T-helper 2 cell treated with Interferon-gamma antibody and Interleukin-4, amounts not matched to agents 100 ng/mL and 5 ng/mL, for 36 hours (primary cell): ENCODE measurements at regions not wholly inside any gene's neighbourhood (a gene's known extent, or its start where the extent isn't known, plus 50 kb on each side); places are given as distances from the start of the nearest gene placed in this dataset.
"Not testable (repeated sequence)": the region's sequence is repeated elsewhere in the genome, so short reads cannot be mapped to it uniquely, and the experiment has no call there.

Experiments used
- intact Hi-C: fragments of 100-400 bp; cut with micrococcal nuclease; formaldehyde crosslinking; loops from one replicate; pipeline ENCODE4 v1.15.1; 2023

DNA sequence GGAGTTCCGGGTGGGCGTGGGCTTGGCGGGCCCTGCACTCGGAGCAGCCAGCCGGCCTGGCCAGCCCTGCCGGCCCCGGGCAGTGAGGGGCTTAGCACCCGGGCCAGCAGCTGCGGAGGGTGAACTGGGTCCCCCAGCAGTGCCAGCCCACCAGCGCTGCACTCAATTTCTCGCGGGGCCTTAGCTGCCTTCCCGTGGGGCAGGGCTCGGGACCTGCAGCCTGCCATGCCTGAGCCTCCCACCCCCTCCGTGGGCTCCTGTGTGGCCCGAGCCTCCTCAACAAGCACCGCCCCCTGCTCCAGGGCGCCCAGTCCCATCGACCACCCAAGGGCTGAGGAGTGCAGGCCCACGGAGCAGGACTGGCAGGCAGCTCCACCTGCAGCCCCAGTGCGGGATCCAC is 362.5 kb downstream of the TMEM167A start:
- intact Hi-C loops: not testable (repeated sequence)

DNA sequence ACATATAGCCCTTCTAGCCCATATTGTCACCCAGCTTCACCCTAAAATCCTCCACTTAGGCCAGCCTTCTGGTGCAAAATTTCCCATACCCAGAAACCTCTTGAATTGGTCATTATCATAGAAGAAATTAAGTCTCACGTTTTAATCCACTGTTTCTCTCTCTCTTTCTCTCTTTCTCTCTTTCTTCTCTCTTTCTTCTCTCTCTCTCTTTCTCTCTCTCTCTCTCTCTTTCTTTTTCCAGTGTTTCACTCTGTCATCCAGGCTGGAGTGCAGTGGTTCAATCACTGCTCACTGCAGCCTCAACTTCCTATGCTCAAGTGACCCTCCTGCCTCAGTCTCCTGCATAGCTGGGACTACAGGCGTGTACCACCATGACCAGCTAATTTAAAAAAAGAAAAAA is 363.4 kb downstream of the TMEM167A start:
- intact Hi-C loops: no loop called here

DNA sequence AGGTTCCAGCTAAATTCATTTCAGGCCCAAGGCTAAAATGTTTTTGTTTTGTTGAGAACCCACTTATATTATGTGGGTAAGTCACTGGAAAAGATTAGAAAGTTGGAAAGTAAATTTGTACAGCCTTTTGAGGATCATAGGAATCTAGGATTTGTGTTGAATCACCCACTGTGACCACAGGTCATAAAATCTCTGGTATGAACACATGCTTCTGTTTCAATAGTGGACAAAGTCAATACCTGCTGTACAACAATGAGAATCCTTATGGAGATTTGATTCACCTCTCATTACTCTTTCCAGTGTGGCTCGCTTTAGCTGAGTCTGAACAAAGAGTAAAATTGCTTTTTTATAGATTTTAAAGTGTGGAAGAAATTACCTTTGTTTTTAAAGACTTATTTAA is 369.5 kb downstream of the TMEM167A start:
- intact Hi-C loops: no loop called here

DNA sequence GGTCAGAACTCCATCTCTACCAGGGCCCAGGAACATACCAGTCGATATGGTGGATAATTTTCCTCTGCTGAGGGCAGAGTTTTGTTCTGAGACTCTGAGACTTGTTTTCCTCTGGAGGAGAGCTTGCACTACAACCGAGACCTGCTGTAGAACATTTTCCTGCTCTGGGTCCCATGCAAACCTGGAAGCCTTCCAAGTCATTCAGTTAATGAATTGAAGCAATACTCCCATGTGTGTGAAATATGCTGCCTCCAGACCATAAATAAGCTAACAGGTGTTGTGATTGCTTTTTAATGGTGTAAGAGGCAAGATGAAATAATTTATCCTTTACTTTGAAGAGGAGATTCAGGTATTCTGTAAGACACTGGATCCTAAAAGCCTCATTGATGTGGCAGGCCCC is 372.8 kb downstream of the TMEM167A start:
- intact Hi-C loops: no loop called here

DNA sequence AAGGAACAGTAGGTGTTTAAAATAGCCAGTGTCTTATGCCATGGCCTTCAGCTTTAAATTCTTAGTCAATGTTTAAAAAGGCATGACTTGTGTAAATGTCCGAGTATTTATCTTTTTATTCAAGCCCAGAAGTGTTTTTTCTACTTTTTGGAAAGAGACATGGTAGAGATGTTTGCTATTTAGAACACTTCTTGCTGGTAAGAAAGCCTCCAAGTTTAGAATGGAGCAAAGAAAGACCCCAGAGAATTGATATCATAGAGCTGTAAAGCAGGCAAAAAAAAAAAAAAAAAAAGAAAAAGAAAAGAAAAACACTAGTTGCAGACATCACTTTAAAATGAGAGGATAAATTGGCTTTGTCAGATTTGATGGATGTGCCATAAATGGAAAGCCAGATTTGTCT is 375.1 kb downstream of the TMEM167A start:
- intact Hi-C loops: no loop called here

DNA sequence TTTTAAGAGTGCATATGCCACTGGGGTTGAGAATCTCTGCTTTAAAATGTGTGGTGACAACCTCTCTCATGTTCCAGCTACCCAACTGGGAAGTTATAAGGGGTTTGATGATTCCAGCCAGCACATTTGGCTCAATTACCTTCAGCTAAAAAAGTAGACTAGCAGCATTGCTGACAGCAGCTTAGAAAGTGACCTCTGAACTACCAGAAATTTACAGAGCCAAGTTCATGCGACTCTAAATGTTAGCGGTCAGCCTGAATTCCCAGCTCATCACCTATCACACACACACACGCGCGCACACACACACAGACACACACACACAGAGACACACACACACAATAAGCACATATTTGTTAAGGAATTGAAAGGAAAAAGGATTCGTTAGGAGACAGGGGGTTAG is 377.5 kb downstream of the TMEM167A start:
- intact Hi-C loops: no loop called here

DNA sequence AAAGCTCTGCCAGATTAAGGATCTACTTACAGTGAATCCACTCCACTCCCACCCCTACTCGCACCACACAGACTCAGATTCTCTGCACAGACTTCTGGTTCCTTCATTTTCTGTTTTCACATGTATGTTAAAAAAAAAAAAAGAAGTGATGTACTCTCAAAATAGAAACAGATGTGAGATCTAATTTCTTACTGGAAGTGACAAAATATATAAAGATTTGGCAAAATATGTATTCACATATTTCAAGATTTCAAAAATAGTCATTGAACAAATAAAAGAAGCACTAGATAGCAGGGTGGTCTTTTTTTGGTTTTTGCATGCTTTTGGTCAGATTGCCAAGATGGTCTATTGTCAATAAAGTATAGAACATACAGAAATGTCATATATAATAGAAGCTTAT is 379.2 kb downstream of the TMEM167A start:
- intact Hi-C loops: no loop called here

DNA sequence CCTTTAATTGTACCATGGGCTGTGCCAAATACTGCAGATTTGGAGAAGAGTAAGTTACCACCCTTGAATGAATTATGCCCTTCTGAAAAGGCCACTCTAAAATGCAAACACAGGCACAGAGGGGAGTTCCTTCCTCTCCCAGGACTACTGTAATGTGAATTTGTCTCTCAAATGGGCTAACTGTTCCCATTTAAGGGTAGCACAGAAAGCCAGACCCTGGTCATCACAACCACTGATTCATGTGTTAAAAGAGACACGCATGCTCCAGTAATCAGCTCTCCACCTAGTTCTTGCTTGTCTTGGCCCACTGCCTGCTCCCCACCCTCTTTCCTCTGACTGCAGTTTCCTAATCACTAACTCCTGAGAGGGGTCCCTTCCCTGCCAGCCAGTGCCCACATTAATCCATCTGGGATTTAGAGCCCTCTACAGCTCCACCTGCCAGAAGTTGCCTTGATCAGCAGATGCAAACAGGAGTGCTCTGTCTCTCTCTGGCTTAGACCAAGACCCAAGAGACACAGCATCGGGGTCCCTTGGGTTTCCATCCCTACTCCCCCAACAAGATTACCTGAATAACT is 382.4 kb downstream of the TMEM167A start:
- intact Hi-C loops: no loop called here

DNA sequence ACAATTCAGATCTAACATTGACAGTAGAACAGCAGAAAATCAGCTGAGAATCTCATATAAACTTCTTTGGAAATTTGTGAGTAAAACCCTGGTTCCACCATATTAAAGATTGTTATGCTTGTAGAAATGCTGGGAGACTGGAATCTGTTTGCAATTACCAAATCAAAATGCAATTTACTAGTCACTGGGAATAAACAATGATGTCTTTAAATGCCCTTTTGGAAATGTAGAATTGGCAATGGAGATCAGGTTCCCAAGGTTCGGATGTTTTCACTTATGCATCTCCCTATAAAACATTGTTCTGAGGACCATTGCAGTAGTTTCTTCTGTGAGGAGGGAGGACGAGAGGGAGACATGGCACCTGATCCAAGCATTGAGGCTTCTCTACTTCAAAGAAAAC is 384.4 kb downstream of the TMEM167A start:
- intact Hi-C loops: no loop called here

DNA sequence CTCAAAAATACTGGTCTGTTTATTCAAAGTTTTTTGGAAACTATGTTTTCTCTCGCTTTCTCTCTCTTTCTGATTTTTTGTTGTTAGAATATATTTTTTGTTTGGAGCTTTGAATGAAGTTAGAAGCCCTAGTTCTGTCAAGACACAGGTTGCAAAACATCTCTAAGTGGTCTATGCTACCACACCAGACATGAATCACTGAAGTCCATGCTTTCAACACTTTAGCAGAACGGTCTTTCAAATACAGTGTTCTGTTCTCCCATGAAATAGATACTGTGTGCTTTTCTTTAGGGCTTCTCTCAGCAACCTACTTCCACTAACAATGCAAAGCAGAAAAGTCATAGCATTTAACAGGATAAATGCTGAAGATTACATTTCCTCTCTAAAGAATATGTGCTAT is 392.5 kb downstream of the TMEM167A start:
- intact Hi-C loops: no loop called here

DNA sequence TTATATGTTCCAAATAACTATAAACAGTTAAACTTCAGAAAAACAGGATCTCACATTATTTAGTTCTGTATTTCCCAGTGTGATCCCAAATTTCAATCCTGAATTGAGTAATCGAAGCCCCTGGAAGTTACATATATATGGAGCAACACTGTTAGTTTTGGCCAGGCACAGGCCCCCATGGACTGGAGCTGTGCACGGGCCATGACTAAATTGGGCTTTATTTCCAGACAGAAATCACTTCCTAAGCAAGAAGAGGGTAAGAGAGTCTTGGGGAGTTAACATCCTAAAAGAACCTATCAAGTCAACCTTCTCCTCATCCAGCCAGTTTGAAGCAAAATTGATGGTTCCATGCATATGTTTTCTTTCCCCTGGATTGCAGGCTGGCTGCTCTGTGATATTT is 393.0 kb downstream of the TMEM167A start:
- intact Hi-C loops: no loop called here

DNA sequence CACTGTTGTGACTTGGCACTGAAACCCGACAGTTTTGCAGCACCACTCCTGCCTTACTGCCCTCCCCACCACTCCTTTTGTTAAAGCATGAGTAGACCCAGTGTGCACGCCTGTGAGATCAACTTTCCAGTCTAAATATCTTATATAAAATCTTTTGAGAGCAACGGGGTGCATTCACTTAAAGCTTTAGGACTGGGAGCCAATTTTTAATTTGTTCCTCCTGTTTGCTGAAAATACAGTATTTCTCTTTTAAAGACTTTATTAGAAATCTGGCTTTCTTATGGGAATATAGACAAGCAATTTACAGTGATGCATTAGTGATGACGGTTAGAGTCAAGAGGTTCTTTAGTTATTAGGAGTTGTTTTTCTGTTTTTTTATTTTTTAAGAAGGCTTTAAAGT is 397.5 kb downstream of the TMEM167A start:
- intact Hi-C loops: no loop called here

DNA sequence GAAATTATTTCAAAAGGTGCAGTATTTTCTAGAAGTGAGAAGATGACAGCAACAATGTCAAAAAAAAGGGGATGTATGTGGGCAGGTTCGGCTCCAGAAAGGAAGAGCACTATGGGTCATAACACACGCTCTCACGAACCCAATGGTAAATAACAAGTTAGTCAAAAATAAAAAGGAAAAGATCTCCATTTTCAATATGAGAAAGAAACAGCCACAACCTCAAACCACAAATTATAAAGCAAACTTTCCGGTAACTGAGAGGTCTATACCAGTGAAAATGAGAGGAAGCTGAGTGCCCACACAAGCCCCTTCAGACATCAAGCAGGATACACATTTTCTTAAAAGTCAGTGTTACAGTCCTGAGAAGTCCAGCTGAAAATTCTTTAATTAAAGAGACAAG is 398.5 kb upstream of the RPS23 start:
- intact Hi-C loops: no loop called here

DNA sequence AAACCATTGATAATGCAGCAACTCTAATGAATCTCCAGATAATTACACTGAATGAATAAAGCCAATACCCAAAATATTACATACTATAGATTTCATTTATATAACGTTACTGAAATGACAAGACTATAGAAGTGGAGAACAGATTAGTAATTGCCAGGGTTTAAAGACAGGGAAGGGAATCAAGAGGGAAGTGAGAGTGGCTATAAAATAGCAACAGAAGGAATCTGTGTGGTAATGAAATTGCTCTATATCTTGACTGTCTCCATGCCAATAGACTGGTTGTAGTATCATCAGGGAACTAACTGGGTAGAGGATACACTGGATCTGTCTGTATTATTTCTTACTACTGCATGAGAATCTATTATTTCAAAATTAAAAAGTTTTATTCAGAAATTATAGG is 396.5 kb upstream of the RPS23 start:
- intact Hi-C loops: no loop called here

DNA sequence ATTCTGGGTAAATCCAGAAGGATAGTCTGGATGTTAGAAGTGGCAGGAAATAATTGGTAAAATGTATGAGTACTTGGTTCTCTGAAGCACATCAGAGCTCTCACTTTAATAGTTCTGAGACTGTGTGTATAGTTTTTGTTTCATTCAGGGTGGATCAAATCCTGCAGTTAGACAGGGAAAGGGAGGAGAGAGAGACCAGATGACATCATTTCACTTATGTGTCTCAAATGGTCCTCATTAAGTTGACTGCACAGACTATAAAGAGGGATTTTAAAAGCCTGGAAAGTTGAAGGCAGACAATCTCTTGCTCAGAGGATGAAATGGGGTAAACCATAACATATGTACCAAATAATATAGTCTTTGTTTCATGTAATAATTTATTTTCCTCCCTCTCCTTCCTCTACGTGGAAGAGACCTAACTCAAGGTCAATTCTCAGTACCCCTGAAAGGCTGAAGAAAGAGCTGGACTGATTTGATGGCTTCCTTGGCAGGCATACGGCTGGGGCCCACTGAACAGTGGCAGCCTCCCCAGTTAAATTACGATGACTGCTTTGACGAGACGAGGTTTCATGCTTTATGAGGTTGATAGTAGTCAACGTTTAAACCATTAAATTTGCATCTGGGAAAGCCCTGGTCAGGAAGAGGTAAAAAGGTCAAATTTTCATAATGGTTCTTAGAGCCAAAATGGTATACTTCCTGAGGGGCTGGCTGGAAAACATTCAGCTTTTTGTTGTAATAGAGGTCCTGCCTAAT is 395.1 kb upstream of the RPS23 start:
- intact Hi-C loops: no loop called here

DNA sequence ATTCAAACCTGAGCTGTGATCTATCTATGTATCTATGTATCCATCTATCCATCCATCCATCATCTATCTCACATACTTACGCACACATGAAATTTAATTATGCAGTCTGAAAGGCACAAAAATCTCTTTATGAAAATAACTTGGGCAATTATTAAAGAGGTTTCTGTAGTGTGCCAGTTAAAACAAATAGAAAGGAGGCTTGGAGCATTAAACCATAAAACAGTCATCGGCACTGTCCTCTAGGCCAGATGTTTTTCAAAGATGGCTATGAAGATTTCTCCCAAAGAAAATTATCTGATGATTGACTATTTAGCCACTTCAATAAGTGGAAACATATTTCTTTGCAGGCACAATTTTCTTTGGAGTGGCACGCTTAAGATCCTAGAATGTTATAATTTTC is 392.5 kb upstream of the RPS23 start:
- intact Hi-C loops: no loop called here

DNA sequence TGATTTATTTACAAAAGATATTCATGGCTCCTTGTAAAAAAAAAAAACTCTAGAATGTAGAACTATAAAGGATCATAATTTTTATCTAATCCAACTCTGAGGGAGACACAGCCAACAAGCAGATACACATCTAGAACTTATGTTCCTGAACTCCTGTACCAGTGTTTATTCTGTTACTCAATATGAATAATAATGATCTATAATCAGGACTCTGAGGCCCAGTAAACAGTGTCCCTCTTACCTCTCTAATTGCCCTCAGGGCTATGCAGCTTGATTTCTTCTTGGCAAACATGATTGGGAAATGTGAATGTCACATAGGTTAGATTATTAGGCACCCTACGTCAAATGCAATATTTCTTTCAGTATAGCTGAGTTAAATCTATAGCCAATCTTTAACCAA is 391.6 kb upstream of the RPS23 start:
- intact Hi-C loops: no loop called here

DNA sequence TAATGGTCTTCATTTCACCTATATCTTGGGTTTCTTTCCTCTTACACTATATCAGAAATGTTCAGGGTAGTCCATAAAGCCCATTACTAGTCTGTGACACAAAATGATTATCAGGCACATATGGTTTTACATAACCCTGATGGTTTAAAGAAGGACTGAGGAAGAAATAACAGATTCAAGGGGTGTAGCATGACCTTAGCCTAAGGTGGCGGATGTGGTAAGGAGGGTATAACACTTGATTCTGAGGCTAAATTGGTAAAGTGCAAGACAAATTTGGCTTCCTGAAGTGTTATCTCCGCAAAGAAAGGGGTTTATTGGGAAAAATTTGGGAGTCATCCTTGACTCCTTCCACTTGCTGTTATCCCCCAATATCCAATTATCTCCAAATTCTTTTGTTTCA is 388.2 kb upstream of the RPS23 start:
- intact Hi-C loops: no loop called here

DNA sequence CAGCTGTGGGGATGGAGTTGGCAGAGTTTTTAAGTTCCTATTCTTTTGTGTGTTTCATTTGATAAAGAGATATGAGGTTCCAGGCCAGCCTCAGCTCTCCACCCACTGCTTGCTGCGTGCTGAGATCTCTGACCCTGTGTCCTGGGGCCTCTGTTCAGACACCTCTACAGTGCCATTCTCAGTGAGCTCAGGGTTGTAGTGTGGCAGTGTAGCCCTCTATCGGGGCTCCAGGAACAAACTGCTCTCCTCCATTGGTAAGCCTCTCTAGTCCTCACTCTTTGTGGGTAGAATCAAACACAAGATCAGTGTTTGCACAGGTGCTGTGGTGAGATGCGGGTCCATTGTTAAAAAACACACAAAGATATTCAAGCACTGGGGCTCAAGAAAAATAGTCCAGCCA is 386.6 kb upstream of the RPS23 start:
- intact Hi-C loops: no loop called here

DNA sequence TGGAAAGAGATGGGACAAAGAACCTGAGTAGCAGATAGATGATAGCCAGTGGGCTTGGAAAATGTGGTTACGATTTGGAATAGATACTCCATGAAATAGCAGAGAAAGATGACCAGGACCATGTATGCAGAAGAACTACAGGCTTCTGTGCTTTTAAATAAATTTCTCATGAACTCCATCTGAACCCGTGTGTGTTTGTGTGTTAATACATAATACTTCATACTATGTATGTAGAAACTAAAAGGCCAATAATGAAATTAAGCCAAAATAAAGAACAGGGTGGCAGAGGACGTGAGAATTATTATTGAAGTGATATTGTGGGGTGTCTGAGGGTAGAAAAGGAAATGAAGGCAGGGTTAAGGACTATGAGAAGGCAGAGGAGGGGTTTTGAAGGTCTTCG is 385.1 kb upstream of the RPS23 start:
- intact Hi-C loops: no loop called here

DNA sequence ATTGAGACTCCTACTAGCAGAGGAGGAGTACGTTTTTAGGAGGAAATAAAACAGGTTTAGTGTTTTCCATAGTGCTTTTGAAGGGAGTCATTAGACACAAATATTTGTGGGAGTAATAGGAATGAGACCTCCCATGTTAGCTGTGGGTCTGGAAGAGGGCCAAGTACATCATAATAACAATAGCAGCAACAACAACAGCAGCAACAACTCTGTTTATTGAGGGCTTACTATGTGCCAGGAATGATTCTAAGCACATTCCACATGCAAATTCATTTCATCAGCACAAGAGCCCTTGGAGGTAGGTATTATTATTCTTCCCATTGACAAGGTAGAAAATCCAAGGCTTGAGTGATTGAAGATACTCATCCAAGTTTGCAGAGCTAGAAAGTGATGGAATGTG is 384.2 kb upstream of the RPS23 start:
- intact Hi-C loops: no loop called here

DNA sequence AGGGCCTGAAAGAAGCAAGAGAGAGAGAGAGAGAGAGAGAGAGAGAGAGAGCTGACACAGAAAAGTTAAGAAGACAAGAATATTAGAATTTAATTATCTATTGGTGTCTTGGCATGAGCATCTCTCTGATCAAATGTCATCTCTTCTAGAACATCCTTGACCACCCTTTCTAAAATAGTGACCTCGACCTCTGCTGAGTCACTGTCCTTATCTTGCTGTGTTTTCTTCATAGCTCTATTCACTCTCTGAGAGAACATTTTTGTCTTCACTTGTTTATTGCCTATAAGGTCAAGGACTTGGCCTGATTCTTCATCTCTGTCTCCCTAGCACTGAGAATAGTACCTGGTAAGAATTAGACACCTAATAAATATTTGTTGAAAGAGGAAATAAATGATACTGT is 383.8 kb upstream of the RPS23 start:
- intact Hi-C loops: no loop called here

DNA sequence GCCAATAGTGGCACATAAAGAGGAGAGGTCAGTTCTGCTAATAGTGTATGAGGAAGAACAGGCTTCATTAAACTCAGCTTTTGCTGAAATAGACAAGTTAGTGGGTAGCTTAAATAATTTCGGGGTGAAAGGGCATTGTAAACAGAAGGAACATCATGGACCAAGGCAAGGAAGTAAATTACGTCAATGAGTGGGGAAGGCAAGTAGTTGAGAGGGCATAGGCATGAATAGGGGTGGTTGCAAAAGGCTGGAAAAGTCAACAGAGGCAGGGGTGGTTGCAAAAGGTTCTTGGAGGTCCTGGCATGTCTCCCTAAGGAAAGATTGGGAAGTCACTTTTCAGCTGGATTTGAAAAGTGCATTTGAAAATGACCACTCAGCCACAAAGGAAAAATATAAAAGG is 383.3 kb upstream of the RPS23 start:
- intact Hi-C loops: no loop called here

DNA sequence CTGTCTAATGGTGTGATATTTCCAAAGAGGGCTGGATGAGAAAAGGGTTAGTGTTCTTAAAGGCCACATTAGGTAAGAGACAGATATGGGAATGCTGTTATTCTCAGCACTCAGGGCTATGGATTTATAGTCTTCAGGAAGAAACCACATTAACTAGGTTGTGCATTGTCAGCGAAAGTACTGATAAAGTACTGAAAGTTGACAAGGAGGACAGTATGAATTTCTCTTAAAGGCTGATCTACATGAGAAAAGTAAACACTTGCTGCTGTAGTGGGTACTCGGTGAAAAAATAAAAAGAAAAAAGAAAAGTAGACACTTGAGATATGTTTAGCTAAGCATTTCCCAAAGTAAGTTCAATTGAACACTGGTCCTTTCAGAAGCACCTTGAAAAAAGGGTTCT is 381.0 kb upstream of the RPS23 start:
- intact Hi-C loops: no loop called here
